HG02588 (cell line): ENCODE measurements at regions not wholly inside any gene's neighbourhood (a gene's known extent, or its start where the extent isn't known, plus 50 kb on each side); places are given as distances from the start of the nearest gene placed in this dataset.

Experiments used
- ATAC-seq: cut with Tn5 transposase; IDR thresholded peaks from one replicate; pipeline ENCODE4 v1.9.1; 2021; ENCODE audit warnings: mild to moderate bottlenecking, moderate library complexity; ENCODE audit not compliant: unreplicated experiment

GRCh38 chr7:156115582-156115981 is 303.3 kb upstream of the SHH start:
- ATAC-seq: no peak

GRCh38 chr7:156113731-156114130 is 301.5 kb upstream of the SHH start:
- no peak for ATAC-seq

- no peak for ATAC-seq
Observed at GRCh38 chr7:156109988-156110387, 297.7 kb upstream of the SHH start.

DNA sequence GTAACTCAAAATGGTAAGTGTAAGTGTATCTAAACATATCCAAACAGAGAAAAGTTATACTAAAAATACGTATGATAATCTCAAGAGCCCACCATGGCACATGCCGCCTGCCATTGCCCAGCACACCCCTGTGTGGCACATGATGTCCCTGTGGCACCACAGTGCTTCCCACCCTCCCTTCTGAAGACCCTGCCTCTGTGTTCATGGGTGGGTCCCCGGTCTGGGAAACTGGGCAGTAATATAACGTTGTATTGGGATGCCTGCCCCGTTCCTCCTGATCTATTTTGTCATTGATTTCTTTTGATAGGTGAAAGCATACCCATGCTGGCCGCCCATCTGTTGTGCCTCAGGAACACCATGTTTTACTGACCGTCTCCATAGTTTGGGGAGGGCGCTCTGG is 296.8 kb upstream of the SHH start:
- no peak for ATAC-seq

- ATAC-seq: no peak
Observed at GRCh38 chr7:156107957-156108356, 295.7 kb upstream of the SHH start.

GRCh38 chr7:156106107-156106426 is 293.8 kb upstream of the SHH start:
- no peak for ATAC-seq

- no peak for ATAC-seq
Observed at GRCh38 chr7:156105337-156106106, 293.3 kb upstream of the SHH start.

GRCh38 chr7:156104501-156105336 is 292.5 kb upstream of the SHH start:
- no peak for ATAC-seq

GRCh38 chr7:156102267-156102666 is 290.0 kb upstream of the SHH start:
- no peak for ATAC-seq

DNA sequence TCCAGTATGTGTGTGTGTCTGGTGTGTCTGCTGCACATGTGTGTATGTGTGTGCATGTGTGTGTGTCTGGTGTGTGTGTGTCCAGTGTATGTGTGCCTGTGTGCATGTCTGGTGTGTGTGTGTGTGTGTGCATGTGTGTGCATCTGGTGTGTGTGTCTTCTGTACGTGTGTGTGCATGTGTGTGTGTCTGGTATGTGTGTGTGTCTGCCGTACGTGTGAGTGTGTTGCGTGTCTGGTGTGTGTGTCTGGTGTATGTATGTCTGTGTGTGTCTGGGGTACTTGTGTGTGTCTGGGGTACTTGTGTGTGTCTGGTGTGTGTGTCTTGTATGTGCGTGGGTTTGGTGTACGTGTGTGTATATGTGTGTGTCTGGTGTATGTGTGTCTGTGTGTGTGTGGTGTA is 289.1 kb upstream of the SHH start:
- ATAC-seq: no peak

DNA sequence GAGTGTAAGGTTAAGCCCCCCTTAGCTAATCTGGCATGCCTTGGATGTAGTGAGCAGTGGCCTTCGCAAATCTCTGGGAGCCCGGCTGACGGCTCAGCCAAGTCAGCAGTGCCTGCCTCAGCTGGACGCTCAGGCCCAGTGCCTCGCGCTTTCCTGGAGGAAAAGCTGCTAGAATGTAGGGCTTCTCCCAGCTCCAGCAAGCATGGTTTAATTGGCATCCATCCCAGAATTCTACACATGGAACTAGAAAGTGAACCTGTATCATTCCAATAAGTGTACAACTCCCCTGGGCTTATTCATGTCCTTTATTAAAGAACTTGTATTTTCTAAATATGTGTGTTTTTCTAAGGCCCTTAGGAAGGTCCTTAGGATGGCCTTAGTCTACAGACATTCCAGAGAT is 287.8 kb upstream of the SHH start:
- no peak for ATAC-seq

GRCh38 chr7:156099085-156099484 is 286.8 kb upstream of the SHH start:
- ATAC-seq: no peak

GRCh38 chr7:156096771-156097538 is 284.7 kb upstream of the SHH start:
- ATAC-seq: no peak

DNA sequence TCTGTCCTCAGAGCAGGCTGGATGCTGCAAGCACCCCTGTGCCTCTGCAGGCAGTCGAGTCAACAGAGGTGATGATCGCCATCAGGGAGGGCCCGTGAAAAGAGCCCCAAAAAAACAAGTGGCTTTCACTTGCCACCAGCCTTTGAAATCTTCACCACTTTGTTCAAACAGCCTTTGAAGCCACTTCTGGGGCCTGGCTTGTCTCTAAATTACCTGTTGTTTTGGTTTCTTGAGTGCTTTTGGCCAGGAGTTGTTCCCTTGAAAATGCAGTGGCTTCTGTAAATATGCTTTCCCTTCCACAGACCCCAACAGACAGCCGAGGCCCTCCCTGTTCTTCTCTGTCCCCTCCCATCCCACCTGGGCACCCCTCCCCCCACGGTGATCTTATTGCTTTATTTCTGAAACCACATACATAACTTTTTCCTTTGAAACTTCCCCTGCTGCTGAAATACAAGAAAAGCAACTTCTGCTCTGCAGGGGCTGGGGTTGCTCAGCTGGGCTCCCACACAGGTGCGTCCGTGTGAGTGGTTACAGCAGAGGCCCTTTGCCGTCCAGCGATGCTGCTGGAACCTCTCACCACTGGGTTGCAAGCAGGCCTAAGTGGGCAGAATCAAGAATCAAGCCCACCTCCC is 283.8 kb upstream of the SHH start:
- no peak for ATAC-seq

GRCh38 chr7:156094350-156095146 is 282.3 kb upstream of the SHH start:
- no peak for ATAC-seq

DNA sequence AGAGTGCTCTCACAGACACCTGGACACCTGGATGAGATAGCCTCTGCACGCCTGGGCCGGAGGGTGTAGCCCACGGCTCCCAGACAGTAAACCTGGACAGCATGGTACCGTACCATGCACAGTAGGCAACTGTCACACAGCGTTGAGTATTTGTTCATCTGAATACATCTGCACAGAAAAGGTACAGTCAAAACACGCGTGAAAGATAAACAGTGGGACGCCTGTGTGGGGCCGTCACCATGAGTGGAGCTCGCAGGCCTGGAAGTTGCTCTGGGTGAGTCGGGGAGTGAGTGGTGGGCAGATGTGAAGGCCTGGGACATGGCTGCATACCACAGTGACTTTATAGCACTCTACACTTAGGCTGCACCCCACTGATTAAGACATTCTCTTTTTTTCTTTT is 280.0 kb upstream of the SHH start:
- no peak for ATAC-seq

DNA sequence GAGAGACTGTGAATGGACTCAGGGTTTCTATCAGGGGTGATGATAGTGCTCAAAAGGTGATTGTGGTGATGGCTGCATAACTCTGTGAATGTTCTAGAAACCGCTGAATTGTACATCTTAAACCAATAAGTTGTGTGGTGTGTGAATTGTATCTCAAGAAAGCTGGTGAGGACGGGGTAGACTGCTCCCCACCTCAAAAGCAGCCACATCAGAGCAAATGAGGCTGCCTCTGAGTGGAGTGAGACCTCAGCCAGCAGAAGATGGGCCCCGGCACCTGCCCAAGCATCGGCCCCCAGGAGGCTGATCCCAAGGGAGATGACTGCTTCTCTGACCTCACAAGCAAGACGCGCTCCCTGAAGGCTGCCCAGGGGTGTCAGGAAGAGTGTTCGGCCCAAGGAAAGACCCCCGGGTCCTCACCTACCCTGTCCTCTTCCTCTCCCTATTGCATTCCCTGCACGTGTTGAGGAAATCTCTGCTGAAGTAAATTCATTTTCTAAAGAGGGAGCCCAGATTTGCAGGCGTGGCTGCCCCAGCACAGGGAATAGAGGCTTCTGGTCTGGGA is 279.3 kb upstream of the SHH start:
- no peak for ATAC-seq

DNA sequence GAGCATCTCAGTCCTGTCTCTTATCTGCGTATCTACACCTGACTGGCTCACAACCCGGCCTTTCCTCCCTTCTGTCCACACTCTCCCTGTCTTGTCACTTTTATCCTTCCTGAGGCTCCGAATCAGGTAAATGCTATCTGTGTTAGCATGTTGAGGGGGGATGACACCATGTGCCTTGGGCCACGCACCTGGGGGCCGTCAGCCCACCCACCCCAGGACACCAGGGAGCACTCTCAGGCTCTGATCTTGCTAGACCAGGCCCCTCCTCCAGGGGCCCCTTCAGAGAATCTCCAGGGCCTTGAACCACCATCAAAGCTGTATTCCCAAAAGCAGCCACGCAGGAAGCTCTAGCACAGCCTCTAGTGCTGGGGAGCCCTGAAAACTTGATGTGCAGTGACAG is 278.7 kb upstream of the SHH start:
- ATAC-seq: no peak

DNA sequence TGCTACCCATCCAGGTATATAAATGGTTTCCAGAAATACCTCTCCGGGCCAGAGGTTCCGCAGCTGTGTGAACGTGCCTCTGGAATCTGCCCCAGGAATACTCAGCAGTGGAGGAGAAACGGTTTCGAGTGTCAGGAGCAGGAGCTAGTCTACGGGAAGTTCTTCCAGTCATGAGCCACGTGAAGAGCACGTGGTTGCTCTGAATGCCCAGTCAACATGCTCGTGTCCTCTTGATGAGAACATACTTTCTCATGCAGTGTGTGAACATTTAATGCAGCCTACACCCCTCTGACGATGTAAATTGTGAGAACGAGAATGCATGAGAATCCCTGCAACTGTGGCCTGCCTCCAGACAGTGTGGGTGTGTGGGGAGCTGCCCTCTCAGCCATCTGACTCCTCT is 277.0 kb upstream of the SHH start:
- ATAC-seq: no peak

DNA sequence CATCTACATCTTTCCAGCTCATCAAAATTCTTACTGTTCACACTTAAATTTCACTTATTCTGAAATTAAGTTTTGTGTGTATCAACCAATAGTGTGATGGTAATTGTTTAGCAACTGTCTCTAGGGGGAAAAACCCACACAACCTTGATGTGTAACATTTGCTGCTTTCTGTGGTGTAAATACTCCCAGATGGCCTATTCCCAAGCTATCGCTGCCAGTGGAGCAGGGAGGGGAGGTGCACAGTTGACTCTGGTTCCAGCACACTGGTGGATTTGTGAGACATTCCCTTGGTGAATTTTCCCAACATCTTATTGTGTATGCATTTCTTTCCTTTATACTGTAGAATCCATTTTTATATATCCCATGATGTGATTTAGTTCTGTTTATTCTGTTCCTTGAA is 275.9 kb upstream of the SHH start:
- ATAC-seq: no peak
